ENCODE measurements at regions not wholly inside any gene's neighbourhood (a gene's known extent, or its start where the extent isn't known, plus 50 kb on each side); places are given as distances from the start of the nearest gene placed in this dataset.

DNA sequence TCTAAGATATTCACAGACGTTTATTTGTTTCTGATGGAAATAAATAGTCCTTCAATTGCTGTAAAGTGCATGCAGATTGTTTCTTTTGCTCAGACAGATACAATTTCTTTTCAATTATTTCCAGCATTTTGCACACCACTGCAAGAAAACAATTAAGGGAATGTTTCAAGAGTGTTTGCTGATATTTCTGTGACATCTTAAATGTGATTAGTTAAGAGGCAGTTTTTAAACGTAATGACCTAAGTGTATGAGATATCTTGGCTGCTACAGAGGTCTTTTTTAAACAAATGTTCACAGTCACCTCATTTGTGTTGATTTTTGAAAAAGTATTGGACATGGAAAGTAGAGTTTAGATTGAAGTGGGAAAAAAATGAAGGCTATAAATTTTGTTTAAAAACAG lies 262.3 kb upstream of the BRINP3 start:
- TF ChIP-seq DPF2 (IDR thresholded peaks at IDR 0.05) (no peak), POLR2AphosphoS5 (IDR thresholded peaks at IDR 0.05; ENCODE audit: low read length) (no peak), RFX5 (IDR thresholded peaks at IDR 0.05; ENCODE audit: low read depth, low read length) (no peak), NFYA (IDR thresholded peaks at IDR 0.05; ENCODE audit: borderline replicate concordance, low read depth, low read length) (no peak), RUNX3 (IDR thresholded peaks at IDR 0.05; ENCODE audit: low read length) (no peak), TCF3 (IDR thresholded peaks at IDR 0.05; ENCODE audit: borderline replicate concordance, insufficient read depth, low read depth, low read length) (no peak), IRF5 (IDR thresholded peaks at IDR 0.05; ENCODE audit: borderline replicate concordance) (no peak)
- TF ChIP-seq, protein P1, sequence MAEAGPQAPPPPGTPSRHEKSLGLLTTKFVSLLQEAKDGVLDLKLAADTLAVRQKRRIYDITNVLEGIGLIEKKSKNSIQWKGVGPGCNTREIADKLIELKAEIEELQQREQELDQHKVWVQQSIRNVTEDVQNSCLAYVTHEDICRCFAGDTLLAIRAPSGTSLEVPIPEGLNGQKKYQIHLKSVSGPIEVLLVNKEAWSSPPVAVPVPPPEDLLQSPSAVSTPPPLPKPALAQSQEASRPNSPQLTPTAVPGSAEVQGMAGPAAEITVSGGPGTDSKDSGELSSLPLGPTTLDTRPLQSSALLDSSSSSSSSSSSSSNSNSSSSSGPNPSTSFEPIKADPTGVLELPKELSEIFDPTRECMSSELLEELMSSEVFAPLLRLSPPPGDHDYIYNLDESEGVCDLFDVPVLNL (IDR thresholded peaks at IDR 0.05; ENCODE audit: low read depth, low read length), result no peak
- H3K4me3 ChIP-seq, result no peak overlapping the region
- no peak overlapping the region for H2AFZ ChIP-seq (ENCODE audit: control insufficient read depth, low read depth, low read length)
- no peaks in the 10 kb centered on the region for H3K9me3 ChIP-seq (replicated peaks; ENCODE audit: control insufficient read depth, insufficient read depth, low read length)
- in situ Hi-C loops (cut with MboI) (no loop called here), intact Hi-C loops (cut with micrococcal nuclease; ENCODE audit: unreplicated experiment) (no loop called here)
- H3K27me3 ChIP-seq (replicated peaks in 1 of 2; ENCODE audit: control insufficient read depth in 2 of 2, insufficient read depth in 2 of 2, low read length in 1 of 2), result no peaks in the 10 kb centered on the region
- ATAC-seq (no peak), FAIRE-seq (no peak), DNase-seq (ENCODE audit: low read depth, low spot score) (no peak)
- ChIA-PET SMC1A (ENCODE audit: uncharacterized antibody, unreplicated experiment) (no interaction called here), RAD21 (ENCODE audit: unreplicated experiment) (no interaction called here), POLR2A (no interaction called here), CTCF (no interaction called here)
- H3K79me2 ChIP-seq (ENCODE audit: control insufficient read depth, insufficient read depth, low read length), result no peaks in the 10 kb centered on the region
- no TSS peak for BruUV-seq (replicated peaks)
- no peaks in the 10 kb centered on the region for H4K20me1 ChIP-seq (ENCODE audit: control insufficient read depth, insufficient read depth)
- no peak overlapping the region for H3K4me2 ChIP-seq (ENCODE audit: control insufficient read depth, insufficient read depth)
- H3K4me1 ChIP-seq (ENCODE audit: control insufficient read depth, insufficient read depth, low read length), result no peaks in the 10 kb centered on the region
- 0% methylated on average over 2 of the region's 2 CpGs for WGBS (ENCODE audit: insufficient coverage, insufficient replicate concordance, low lambda C conversion rate, missing lambda C conversion rate)
- no peak overlapping the region for H3K9ac ChIP-seq (ENCODE audit: control insufficient read depth, insufficient read depth, low read length)
- no peak overlapping the region for H3K27ac ChIP-seq (ENCODE audit: control insufficient read depth, insufficient read depth)
- H3K36me3 ChIP-seq (ENCODE audit: control insufficient read depth in 2 of 2, insufficient read depth in 2 of 2, low read length in 1 of 2), result no peaks in the 10 kb centered on the region

Measured in GM12878 (cell line).